ENCODE measurements at regions not wholly inside any gene's neighbourhood (a gene's known extent, or its start where the extent isn't known, plus 50 kb on each side); places are given as distances from the start of the nearest gene placed in this dataset.
"Not testable (repeated sequence)": the region's sequence is repeated elsewhere in the genome, so short reads cannot be mapped to it uniquely, and the experiment has no call there.

- not testable (repeated sequence) for TF ChIP-seq CTCF (IDR thresholded peaks at IDR 0.05; ENCODE audit: insufficient read depth, low read depth, low read length); EZH2 (IDR thresholded peaks at IDR 0.05; ENCODE audit: insufficient read depth, low read length)
Measured at GRCh38 chr15:24260854-24261253, 414.7 kb upstream of the NPAP1 start.
